Keratinocyte (primary cell): ENCODE measurements at regions not wholly inside any gene's neighbourhood (a gene's known extent, or its start where the extent isn't known, plus 50 kb on each side); places are given as distances from the start of the nearest gene placed in this dataset.

Experiments
- EZH2 ChIP-seq: IDR thresholded peaks from one replicate; pipeline ENCODE4 v1.6.1; 2012; ENCODE audit warnings: inconsistent platforms, mild to moderate bottlenecking, low read length, moderate library complexity
- TF ChIP-seq, protein P1 (sequence below), 3 experiments: IDR thresholded peaks in 1 of 3; conservative IDR thresholded peaks in 1 of 3; optimal IDR thresholded peaks in 1 of 3; 2 replicates in 2 of 3; 3 replicates in 1 of 3; pipeline versions ENCODE3 to v1.5.1; 2011; ENCODE audit warnings: low read length in 3 of 3, mild to moderate bottlenecking in 3 of 3, moderate library complexity in 2 of 3, control low read depth in 1 of 3, inconsistent platforms in 1 of 3; ENCODE audit not compliant: insufficient read depth in 2 of 3; ENCODE audit errors: extremely low read depth in 1 of 3

DNA sequence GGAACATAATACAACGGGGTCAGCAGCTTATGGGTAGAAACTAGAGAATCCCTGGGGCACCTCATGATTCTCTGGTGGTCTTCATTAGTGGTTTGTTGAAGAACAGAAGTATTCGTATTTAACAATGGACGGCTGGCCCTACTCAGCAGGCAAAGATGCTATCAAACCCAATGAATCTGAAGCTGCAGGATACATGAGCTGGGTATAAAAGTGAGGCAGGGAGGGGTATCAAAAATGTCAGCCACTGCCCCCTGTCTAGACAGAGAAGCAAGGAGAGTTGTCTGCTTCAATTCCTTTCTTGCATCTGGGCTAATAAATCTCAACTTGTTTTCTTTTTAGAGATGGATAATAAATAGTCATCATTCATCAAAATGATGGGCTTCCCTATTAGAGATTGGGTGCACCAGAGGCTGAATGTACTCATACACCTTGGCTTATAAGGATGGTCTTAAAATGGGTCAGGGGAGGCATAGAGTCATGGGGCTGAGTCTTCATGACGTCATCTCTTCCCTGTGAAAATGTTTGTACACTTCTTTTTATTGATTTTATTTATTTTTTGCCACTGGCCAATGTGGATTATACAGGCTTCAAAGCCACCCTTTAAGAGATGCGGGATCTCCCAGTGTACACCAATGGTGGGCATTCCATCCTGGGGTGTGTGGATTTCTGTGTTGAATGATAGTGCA is 259.5 kb downstream of the SHOX start:
- TF ChIP-seq, protein P1, sequence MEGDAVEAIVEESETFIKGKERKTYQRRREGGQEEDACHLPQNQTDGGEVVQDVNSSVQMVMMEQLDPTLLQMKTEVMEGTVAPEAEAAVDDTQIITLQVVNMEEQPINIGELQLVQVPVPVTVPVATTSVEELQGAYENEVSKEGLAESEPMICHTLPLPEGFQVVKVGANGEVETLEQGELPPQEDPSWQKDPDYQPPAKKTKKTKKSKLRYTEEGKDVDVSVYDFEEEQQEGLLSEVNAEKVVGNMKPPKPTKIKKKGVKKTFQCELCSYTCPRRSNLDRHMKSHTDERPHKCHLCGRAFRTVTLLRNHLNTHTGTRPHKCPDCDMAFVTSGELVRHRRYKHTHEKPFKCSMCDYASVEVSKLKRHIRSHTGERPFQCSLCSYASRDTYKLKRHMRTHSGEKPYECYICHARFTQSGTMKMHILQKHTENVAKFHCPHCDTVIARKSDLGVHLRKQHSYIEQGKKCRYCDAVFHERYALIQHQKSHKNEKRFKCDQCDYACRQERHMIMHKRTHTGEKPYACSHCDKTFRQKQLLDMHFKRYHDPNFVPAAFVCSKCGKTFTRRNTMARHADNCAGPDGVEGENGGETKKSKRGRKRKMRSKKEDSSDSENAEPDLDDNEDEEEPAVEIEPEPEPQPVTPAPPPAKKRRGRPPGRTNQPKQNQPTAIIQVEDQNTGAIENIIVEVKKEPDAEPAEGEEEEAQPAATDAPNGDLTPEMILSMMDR (optimal IDR thresholded peaks at IDR 0.05 in 1 of 3, IDR thresholded peaks at IDR 0.05 in 1 of 3, conservative IDR thresholded peaks at IDR 0.05 in 1 of 3; ENCODE audit: extremely low read depth in 1 of 3, insufficient read depth in 2 of 3, low read length in 3 of 3): no peak
- no peak for TF ChIP-seq EZH2
